ENCODE measurements at regions not wholly inside any gene's neighbourhood (a gene's known extent, or its start where the extent isn't known, plus 50 kb on each side); places are given as distances from the start of the nearest gene placed in this dataset.

- Histone ChIP-seq H3K4me2 (ENCODE audit: low read length) (no peak overlapping the region), H3K4me1 (ENCODE audit: control insufficient read depth, low read length) (no peaks in the 10 kb centered on the region), H4K20me1 (ENCODE audit: control insufficient read depth, insufficient read depth, low read depth, low read length) (no peaks in the 10 kb centered on the region), H3K79me2 (ENCODE audit: control insufficient read depth, low read length) (no peaks in the 10 kb centered on the region), H3K27me3 (ENCODE audit: control insufficient read depth, low read length) (no peaks in the 10 kb centered on the region), H3K9me2 (replicated peaks; ENCODE audit: control insufficient read depth, low read length) (no peaks in the 10 kb centered on the region), H3K36me3 (ENCODE audit: control insufficient read depth, low read length) (no peaks in the 10 kb centered on the region), H3K9me3 (ENCODE audit: control insufficient read depth, insufficient read depth, low read length) (no peaks in the 10 kb centered on the region), H3K4me3 (ENCODE audit: low read length) (no peak overlapping the region), H3F3A (ENCODE audit: control insufficient read depth, insufficient read depth) (no peaks in the 10 kb centered on the region), H3K27ac (ENCODE audit: low read depth, low read length) (no peak overlapping the region)
- no peak for TF ChIP-seq EZH2phosphoT487 (IDR thresholded peaks at IDR 0.05; ENCODE audit: borderline replicate concordance, low read length)
- TF ChIP-seq, protein P1, sequence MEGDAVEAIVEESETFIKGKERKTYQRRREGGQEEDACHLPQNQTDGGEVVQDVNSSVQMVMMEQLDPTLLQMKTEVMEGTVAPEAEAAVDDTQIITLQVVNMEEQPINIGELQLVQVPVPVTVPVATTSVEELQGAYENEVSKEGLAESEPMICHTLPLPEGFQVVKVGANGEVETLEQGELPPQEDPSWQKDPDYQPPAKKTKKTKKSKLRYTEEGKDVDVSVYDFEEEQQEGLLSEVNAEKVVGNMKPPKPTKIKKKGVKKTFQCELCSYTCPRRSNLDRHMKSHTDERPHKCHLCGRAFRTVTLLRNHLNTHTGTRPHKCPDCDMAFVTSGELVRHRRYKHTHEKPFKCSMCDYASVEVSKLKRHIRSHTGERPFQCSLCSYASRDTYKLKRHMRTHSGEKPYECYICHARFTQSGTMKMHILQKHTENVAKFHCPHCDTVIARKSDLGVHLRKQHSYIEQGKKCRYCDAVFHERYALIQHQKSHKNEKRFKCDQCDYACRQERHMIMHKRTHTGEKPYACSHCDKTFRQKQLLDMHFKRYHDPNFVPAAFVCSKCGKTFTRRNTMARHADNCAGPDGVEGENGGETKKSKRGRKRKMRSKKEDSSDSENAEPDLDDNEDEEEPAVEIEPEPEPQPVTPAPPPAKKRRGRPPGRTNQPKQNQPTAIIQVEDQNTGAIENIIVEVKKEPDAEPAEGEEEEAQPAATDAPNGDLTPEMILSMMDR (IDR thresholded peaks at IDR 0.05; ENCODE audit: low read depth, low read length, poor library complexity, severe bottlenecking), result no peak
Observed at GRCh38 chr6:84350397-84350796, 123.0 kb upstream of the CEP162 start.

DNA sequence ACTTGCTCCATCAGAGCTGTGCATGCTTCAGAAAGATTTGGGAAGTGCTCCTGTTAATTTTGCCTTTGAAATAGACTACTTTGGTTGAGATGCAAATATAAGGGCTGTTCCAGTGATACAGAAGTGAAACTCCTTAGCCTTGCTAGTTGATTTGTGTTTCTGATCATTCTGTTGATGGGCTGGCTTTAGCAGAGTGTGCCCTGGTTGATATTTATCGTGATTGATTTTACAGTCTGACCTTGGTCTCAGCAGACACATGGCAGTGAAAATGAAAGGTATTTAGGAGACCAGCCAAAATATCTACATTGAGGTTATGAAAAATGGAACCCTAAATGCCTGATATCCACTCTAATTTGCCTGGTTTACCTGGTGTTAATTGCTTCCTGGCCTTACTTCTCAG lies 122.1 kb upstream of the CEP162 start:
- no peaks in the 10 kb centered on the region for H3K36me3 ChIP-seq (ENCODE audit: control insufficient read depth, low read length)
- H3K4me2 ChIP-seq (ENCODE audit: low read length), result no peak overlapping the region
- no peaks in the 10 kb centered on the region for H3K79me2 ChIP-seq (ENCODE audit: control insufficient read depth, low read length)

DNA sequence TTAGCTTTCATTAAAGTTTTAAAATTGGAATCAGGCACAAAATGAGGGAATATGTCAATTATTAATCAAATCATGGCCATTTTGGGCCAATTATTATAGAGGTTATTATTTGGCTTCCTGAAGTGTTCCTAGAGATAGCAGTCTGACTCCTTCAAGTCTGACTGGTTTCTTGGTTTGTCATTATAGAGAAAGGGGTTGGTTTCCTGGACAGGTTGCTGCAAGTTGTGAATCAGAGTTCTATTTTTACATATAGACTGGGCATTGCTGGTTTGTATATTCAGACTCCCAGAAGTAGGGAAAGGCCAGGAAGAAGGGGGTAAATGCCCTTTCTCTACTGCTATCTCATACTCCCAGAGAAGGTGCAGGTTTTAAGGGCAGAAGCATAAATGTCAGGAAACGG lies 121.4 kb upstream of the CEP162 start:
- H3K4me1 ChIP-seq (ENCODE audit: control insufficient read depth, low read length), result no peaks in the 10 kb centered on the region
- H4K20me1 ChIP-seq (ENCODE audit: control insufficient read depth, insufficient read depth, low read depth, low read length), result no peaks in the 10 kb centered on the region
- no peaks in the 10 kb centered on the region for H3K9me2 ChIP-seq (replicated peaks; ENCODE audit: control insufficient read depth, low read length)
- TF ChIP-seq, protein P1 (IDR thresholded peaks at IDR 0.05; ENCODE audit: low read depth, low read length, poor library complexity, severe bottlenecking), result no peak
- TF ChIP-seq EZH2phosphoT487 (IDR thresholded peaks at IDR 0.05; ENCODE audit: borderline replicate concordance, low read length), result no peak
- no peak overlapping the region for H3K4me2 ChIP-seq (ENCODE audit: low read length)
- no peak overlapping the region for H3K27ac ChIP-seq (ENCODE audit: low read depth, low read length)
- H3K27me3 ChIP-seq (ENCODE audit: control insufficient read depth, low read length), result no peaks in the 10 kb centered on the region
- no peak overlapping the region for H3K4me3 ChIP-seq (ENCODE audit: low read length)
- no peaks in the 10 kb centered on the region for H3F3A ChIP-seq (ENCODE audit: control insufficient read depth, insufficient read depth)
- H3K9me3 ChIP-seq (ENCODE audit: control insufficient read depth, insufficient read depth, low read length), result no peaks in the 10 kb centered on the region
- no peaks in the 10 kb centered on the region for H3K79me2 ChIP-seq (ENCODE audit: control insufficient read depth, low read length)
- no peaks in the 10 kb centered on the region for H3K36me3 ChIP-seq (ENCODE audit: control insufficient read depth, low read length)

More for the DNA sequence above, 122.1 kb upstream of the CEP162 start:
- no peak overlapping the region for H3K27ac ChIP-seq (ENCODE audit: low read depth, low read length)
- H3F3A ChIP-seq (ENCODE audit: control insufficient read depth, insufficient read depth), result no peaks in the 10 kb centered on the region
- H4K20me1 ChIP-seq (ENCODE audit: control insufficient read depth, insufficient read depth, low read depth, low read length), result no peaks in the 10 kb centered on the region
- TF ChIP-seq, protein P1 (IDR thresholded peaks at IDR 0.05; ENCODE audit: low read depth, low read length, poor library complexity, severe bottlenecking), result no peak
- no peak for TF ChIP-seq EZH2phosphoT487 (IDR thresholded peaks at IDR 0.05; ENCODE audit: borderline replicate concordance, low read length)
- no peaks in the 10 kb centered on the region for H3K27me3 ChIP-seq (ENCODE audit: control insufficient read depth, low read length)
- no peaks in the 10 kb centered on the region for H3K9me3 ChIP-seq (ENCODE audit: control insufficient read depth, insufficient read depth, low read length)
- H3K9me2 ChIP-seq (replicated peaks; ENCODE audit: control insufficient read depth, low read length), result no peaks in the 10 kb centered on the region
- no peak overlapping the region for H3K4me3 ChIP-seq (ENCODE audit: low read length)
- no peaks in the 10 kb centered on the region for H3K4me1 ChIP-seq (ENCODE audit: control insufficient read depth, low read length)

- H3K4me3 ChIP-seq (ENCODE audit: low read length), result no peak overlapping the region
- no peaks in the 10 kb centered on the region for H3K9me3 ChIP-seq (ENCODE audit: control insufficient read depth, insufficient read depth, low read length)
- no peak overlapping the region for H3K4me2 ChIP-seq (ENCODE audit: low read length)
- TF ChIP-seq, protein P1 (IDR thresholded peaks at IDR 0.05; ENCODE audit: low read depth, low read length, poor library complexity, severe bottlenecking), result no peak
- no peak for TF ChIP-seq EZH2phosphoT487 (IDR thresholded peaks at IDR 0.05; ENCODE audit: borderline replicate concordance, low read length)
- H3K4me1 ChIP-seq (ENCODE audit: control insufficient read depth, low read length), result no peaks in the 10 kb centered on the region
- H3K79me2 ChIP-seq (ENCODE audit: control insufficient read depth, low read length), result no peaks in the 10 kb centered on the region
- H3K27ac ChIP-seq (ENCODE audit: low read depth, low read length), result no peak overlapping the region
- H3K9me2 ChIP-seq (replicated peaks; ENCODE audit: control insufficient read depth, low read length), result no peaks in the 10 kb centered on the region; the same call in 1 of the 2 replicates
- H3F3A ChIP-seq (ENCODE audit: control insufficient read depth, insufficient read depth), result no peaks in the 10 kb centered on the region
- no peaks in the 10 kb centered on the region for H3K36me3 ChIP-seq (ENCODE audit: control insufficient read depth, low read length)
- no peaks in the 10 kb centered on the region for H3K27me3 ChIP-seq (ENCODE audit: control insufficient read depth, low read length)
- no peaks in the 10 kb centered on the region for H4K20me1 ChIP-seq (ENCODE audit: control insufficient read depth, insufficient read depth, low read depth, low read length)
Observed at GRCh38 chr6:84346372-84346771, 118.9 kb upstream of the CEP162 start.
